SU-DHL-6 (cell line): ENCODE measurements at regions not wholly inside any gene's neighbourhood (a gene's known extent, or its start where the extent isn't known, plus 50 kb on each side); places are given as distances from the start of the nearest gene placed in this dataset.
"Not testable (repeated sequence)": the region's sequence is repeated elsewhere in the genome, so short reads cannot be mapped to it uniquely, and the experiment has no call there.

Source experiments
- H2AFZ ChIP-seq: fragments of 200-600 bp; sonication (generic); 2 replicates; pipeline ENCODE4 v1.6.1; 2014; ENCODE audit warnings: low read depth, mild to moderate bottlenecking, moderate library complexity, mixed read lengths, antibody characterized with exemption, low read length; ENCODE audit not compliant: severe bottlenecking
- H3F3A ChIP-seq: fragments of 200-600 bp; shearing (Covaris generic); 2 replicates; pipeline ENCODE4 v1.6.0; 2016; ENCODE audit warnings: antibody characterized with exemption, mild to moderate bottlenecking; ENCODE audit not compliant: insufficient read depth
- H3K27ac ChIP-seq: fragments of 200-600 bp; sonication (generic); 2 replicates; pipeline ENCODE4 v1.5.1; 2016; ENCODE audit warnings: low read depth, mild to moderate bottlenecking, low read length, moderate library complexity, mixed read lengths
- H3K27me3 ChIP-seq: fragments of 200-600 bp; sonication (generic), shearing (Covaris generic); 2 replicates; pipeline ENCODE4 v1.6.0; 2014; ENCODE audit warnings: mild to moderate bottlenecking, low read length
- H3K36me3 ChIP-seq: fragments of 200-600 bp; sonication (generic); 2 replicates; pipeline ENCODE4 v1.6.1; 2014; ENCODE audit warnings: mild to moderate bottlenecking, low read length, mixed read lengths
- H3K4me2 ChIP-seq: fragments of 300-600, 200-600 bp; shearing (Covaris generic), sonication (generic); 2 replicates; pipeline ENCODE4 v1.6.0; 2014; ENCODE audit warnings: low read length, low read depth, mild to moderate bottlenecking; ENCODE audit not compliant: poor library complexity, severe bottlenecking
- H3K4me3 ChIP-seq: fragments of 200-600 bp; sonication (generic); 2 replicates; pipeline ENCODE4 v1.5.1; 2014; ENCODE audit warnings: antibody characterized with exemption, low read length, mild to moderate bottlenecking, mixed read lengths; ENCODE audit not compliant: insufficient read depth, poor library complexity, severe bottlenecking
- H3K79me2 ChIP-seq: fragments of 200-600 bp; sonication (generic); 2 replicates; pipeline ENCODE4 v1.6.1; 2014; ENCODE audit warnings: mild to moderate bottlenecking, low read length, moderate library complexity; ENCODE audit not compliant: insufficient read depth
- H3K9ac ChIP-seq: fragments of 200-600 bp; sonication (generic); 2 replicates; pipeline ENCODE4 v1.7.0; 2014; ENCODE audit warnings: mild to moderate bottlenecking, low read length
- H3K9me2 ChIP-seq: fragments of 200-600 bp; sonication (generic); replicated peaks from 2 replicates; pipeline ENCODE4 v1.6.1; 2014; ENCODE audit warnings: low read length; ENCODE audit not compliant: insufficient read depth
- H3K9me3 ChIP-seq: fragments of 200-600 bp; sonication (generic); 2 replicates; pipeline ENCODE4 v1.6.1; 2014; ENCODE audit warnings: low read length, mixed read lengths; ENCODE audit not compliant: insufficient read depth
- H4K20me1 ChIP-seq: fragments of 200-600 bp; sonication (generic); 2 replicates; pipeline ENCODE4 v1.6.1; 2014; ENCODE audit warnings: low read depth, mild to moderate bottlenecking, antibody characterized with exemption, low read length, moderate library complexity, mixed read lengths
- EZH2phosphoT487 ChIP-seq: fragments of 200-600 bp; sonication (generic), shearing (Covaris generic); conservative IDR thresholded peaks from 2 replicates; pipeline ENCODE4 v1.6.1; 2018; ENCODE audit warnings: mild to moderate bottlenecking, antibody characterized with exemption, low read length, moderate library complexity, mixed read lengths
- TF ChIP-seq, protein P1 (sequence below): fragments of 200-600 bp; sonication (generic); IDR thresholded peaks from one replicate; pipeline ENCODE4 v1.5.1; 2017; ENCODE audit warnings: antibody characterized with exemption, mild to moderate bottlenecking, low read length, moderate library complexity; ENCODE audit not compliant: insufficient read depth, poor library complexity, severe bottlenecking

DNA sequence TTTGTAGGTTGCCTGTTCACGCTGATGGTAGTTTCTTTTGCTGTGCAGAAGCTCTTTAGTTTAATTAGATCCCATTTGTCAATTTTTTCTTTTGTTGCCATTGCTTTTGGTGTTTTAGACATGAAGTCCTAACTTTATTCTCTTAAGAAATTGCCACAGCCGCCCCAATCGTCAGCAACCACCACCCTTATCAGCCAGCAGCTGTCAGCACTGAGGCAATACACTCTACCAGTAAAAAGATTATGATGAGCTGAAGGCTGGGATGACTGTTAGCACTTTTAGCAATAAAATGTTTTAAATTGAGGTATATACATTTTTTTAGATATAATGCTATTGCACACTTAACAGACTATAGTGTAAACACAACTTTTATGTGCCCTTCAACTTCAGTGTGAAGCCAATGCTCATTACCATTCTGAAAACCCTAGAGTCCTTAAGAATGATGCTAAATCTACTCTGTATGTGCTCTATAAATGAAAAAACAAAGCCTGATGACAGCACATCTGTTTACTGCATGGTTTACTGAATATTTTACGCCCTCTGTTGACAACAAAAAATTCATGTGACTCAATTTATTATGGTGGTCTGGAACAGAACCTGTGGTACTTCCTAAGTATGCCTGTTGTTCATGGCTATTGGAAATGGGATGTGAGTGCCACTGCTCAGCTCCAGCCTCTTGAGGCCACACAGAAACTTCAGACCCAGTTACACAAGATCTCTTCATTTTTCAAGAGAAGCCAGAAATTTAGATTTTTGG is 197.4 kb downstream of the DUSP6 start:
- no peaks in the 10 kb centered on the region for H3K27me3 ChIP-seq
- no peaks in the 10 kb centered on the region for H3K9me3 ChIP-seq
- H3K79me2 ChIP-seq: no peaks in the 10 kb centered on the region
- H3K9ac ChIP-seq: no peak overlapping the region
- H4K20me1 ChIP-seq: no peaks in the 10 kb centered on the region
- H3K9me2 ChIP-seq: no peaks in the 10 kb centered on the region
- no peak overlapping the region for H3K4me3 ChIP-seq
- no peaks in the 10 kb centered on the region for H3F3A ChIP-seq
- no peak overlapping the region for H3K27ac ChIP-seq
- no peak for TF ChIP-seq EZH2phosphoT487
- no peak overlapping the region for H2AFZ ChIP-seq
- no peak overlapping the region for H3K4me2 ChIP-seq
- no peaks in the 10 kb centered on the region for H3K36me3 ChIP-seq

DNA sequence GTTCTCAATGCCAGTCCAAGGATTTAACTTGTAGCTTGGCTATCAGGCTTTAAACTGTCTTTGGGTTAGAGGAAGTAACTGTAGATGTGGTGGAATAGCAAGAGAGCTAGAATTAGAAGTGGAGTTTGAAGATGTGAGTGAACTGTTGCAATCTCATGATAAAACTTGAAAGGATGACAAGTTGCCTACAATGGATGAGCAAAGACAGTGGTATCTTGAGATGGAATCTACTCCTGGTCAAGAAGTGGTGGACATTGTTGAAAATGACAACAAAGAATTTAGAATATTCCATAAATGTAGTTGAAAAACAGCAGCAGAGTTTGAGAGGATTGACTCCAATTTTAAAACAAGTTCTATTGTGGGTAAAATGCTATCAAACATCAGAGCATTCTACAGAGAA is 199.0 kb downstream of the DUSP6 start:
- no peaks in the 10 kb centered on the region for H3K27me3 ChIP-seq
- H3K9me3 ChIP-seq: no peaks in the 10 kb centered on the region
- no peaks in the 10 kb centered on the region for H3F3A ChIP-seq
- H3K9ac ChIP-seq: no peak overlapping the region
- H3K4me3 ChIP-seq: no peak overlapping the region
- H3K36me3 ChIP-seq: no peaks in the 10 kb centered on the region
- no peak overlapping the region for H3K4me2 ChIP-seq
- H2AFZ ChIP-seq: no peak overlapping the region
- no peaks in the 10 kb centered on the region for H3K9me2 ChIP-seq
- no peaks in the 10 kb centered on the region for H3K79me2 ChIP-seq
- no peaks in the 10 kb centered on the region for H4K20me1 ChIP-seq
- no peak overlapping the region for H3K27ac ChIP-seq
- TF ChIP-seq, protein P1, sequence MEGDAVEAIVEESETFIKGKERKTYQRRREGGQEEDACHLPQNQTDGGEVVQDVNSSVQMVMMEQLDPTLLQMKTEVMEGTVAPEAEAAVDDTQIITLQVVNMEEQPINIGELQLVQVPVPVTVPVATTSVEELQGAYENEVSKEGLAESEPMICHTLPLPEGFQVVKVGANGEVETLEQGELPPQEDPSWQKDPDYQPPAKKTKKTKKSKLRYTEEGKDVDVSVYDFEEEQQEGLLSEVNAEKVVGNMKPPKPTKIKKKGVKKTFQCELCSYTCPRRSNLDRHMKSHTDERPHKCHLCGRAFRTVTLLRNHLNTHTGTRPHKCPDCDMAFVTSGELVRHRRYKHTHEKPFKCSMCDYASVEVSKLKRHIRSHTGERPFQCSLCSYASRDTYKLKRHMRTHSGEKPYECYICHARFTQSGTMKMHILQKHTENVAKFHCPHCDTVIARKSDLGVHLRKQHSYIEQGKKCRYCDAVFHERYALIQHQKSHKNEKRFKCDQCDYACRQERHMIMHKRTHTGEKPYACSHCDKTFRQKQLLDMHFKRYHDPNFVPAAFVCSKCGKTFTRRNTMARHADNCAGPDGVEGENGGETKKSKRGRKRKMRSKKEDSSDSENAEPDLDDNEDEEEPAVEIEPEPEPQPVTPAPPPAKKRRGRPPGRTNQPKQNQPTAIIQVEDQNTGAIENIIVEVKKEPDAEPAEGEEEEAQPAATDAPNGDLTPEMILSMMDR: no peak
- no peak for TF ChIP-seq EZH2phosphoT487

DNA sequence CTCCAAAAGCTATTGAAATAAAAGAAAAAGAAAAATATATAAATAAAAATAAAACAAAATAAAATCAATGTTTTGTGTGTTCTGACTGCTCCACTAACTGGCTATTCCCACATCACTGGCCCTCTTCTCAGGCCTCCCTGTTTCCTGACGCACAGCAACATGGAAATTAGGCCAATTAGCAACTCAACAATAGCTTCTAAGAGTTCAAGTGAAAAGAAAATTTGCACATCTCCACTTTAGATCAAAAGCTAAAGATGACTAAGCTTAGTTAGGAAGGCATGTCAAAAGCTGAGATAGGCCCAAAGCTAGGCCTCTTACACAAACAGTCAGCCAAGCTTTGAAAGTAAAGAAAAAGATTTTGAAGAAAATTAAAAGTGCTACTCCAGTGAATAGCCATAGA is 200.8 kb downstream of the DUSP6 start:
- Histone ChIP-seq H3F3A (no peaks in the 10 kb centered on the region), H3K9me3 (no peaks in the 10 kb centered on the region), H2AFZ (no peak overlapping the region), H3K27me3 (no peaks in the 10 kb centered on the region), H3K9ac (no peak overlapping the region), H3K27ac (no peak overlapping the region), H3K9me2 (no peaks in the 10 kb centered on the region), H3K79me2 (no peaks in the 10 kb centered on the region), H3K4me2 (no peak overlapping the region), H3K4me3 (no peak overlapping the region), H4K20me1 (no peaks in the 10 kb centered on the region), H3K36me3 (no peaks in the 10 kb centered on the region)
- TF ChIP-seq EZH2phosphoT487: no peak

DNA sequence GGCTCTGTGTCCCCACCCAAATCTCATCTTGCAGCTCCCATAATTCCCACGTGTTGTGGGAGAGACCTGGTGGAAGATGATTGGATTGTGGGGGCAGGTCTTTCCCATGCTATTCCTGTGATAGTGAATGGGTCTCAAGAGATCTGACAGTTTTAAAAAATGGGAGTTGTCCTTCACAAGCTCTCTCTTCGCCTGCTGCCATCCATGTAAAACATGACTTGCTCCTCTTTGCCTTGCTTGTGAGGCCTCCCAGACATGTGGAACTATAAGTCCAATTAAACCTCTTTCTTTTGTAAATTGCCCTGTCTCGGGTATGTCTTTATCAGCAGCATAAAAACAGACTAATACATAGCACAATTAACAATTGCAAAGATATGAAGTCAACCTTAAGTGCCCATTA is 201.5 kb downstream of the DUSP6 start:
- not testable (repeated sequence) for H3K9me2 ChIP-seq, H3K79me2 ChIP-seq, H3K27ac ChIP-seq, H3F3A ChIP-seq, H3K9me3 ChIP-seq, H3K9ac ChIP-seq, H3K27me3 ChIP-seq, H4K20me1 ChIP-seq, H3K36me3 ChIP-seq, H2AFZ ChIP-seq, H3K4me3 ChIP-seq, H3K4me2 ChIP-seq
